ENCODE measurements at regions not wholly inside any gene's neighbourhood (a gene's known extent, or its start where the extent isn't known, plus 50 kb on each side); places are given as distances from the start of the nearest gene placed in this dataset.
A peak's percentile ranks its signal among the peaks of the same experiment; 100 is the strongest.

DNA sequence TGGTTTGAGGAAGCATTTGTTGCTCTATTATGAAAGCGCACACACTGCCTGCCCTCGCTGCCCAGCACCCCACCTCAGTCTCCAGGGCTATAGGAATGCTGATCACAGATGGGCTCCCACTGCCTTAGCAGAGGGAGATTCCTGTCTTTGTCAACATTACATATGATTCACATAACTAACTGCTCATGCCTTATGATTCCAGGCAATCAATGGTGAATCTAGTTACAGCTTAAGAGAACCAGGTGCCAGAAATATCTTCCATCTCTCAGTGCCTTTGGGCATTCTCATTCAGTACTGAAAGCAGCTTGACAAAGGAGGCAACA is 458.9 kb upstream of the C9orf72 start:
- no peak overlapping the region for H2BK5ac ChIP-seq (ENCODE audit: low read depth, low read length)
- H3K56ac ChIP-seq (replicated peaks; ENCODE audit: insufficient read length, low read depth, low read length), result no peak overlapping the region
- H3K9me3 ChIP-seq (ENCODE audit: insufficient read depth in 2 of 2, low read depth in 1 of 2, low read length in 1 of 2), result no peaks in the 10 kb centered on the region
- 0 out of 2 replicates have a peak, but pooled peaks have one; percentile 5 for TF ChIP-seq TEAD4 (IDR thresholded peaks at IDR 0.05; ENCODE audit: low read depth, low read length)
- TF ChIP-seq, protein P1, sequence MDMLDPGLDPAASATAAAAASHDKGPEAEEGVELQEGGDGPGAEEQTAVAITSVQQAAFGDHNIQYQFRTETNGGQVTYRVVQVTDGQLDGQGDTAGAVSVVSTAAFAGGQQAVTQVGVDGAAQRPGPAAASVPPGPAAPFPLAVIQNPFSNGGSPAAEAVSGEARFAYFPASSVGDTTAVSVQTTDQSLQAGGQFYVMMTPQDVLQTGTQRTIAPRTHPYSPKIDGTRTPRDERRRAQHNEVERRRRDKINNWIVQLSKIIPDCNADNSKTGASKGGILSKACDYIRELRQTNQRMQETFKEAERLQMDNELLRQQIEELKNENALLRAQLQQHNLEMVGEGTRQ (IDR thresholded peaks at IDR 0.05; ENCODE audit: low read length), result no peak
- H2BK15ac ChIP-seq (ENCODE audit: low read length), result no peak overlapping the region
- peak overlapping the region; percentile 54; the same call in 1 of the 2 replicates for H2BK12ac ChIP-seq (ENCODE audit: low read depth, low read length)
- no peak for DNase-seq (ENCODE audit: low read depth in 1 of 2, low spot score in 2 of 2)
- 0 out of 2 replicates have a peak overlapping the region, but pooled peaks have one; percentile 6 for H2AFZ ChIP-seq (ENCODE audit: low read length)
- no peak overlapping the region for H3K9ac ChIP-seq (replicated peaks in 1 of 4; ENCODE audit: extremely low read depth in 1 of 4, low read depth in 3 of 4, low read length in 3 of 4)
- H3K79me2 ChIP-seq (ENCODE audit: control insufficient read depth in 1 of 2, insufficient read depth in 2 of 2, low read length in 2 of 2), result no peaks in the 10 kb centered on the region
- no peak overlapping the region for H2BK20ac ChIP-seq (ENCODE audit: low read length)
- FAIRE-seq, result no peak
- no peak overlapping the region for H3K4me3 ChIP-seq (ENCODE audit: extremely low read depth in 1 of 4, insufficient read depth in 2 of 4, low read depth in 3 of 4, low read length in 4 of 4)
- H2BK120ac ChIP-seq (replicated peaks; ENCODE audit: low read depth, low read length), result no peak overlapping the region
- H2AK5ac ChIP-seq (ENCODE audit: low read depth, low read length), result no peak overlapping the region
- no peak overlapping the region for H3K27ac ChIP-seq (ENCODE audit: low read depth, low read length)
- peak overlapping the region; percentile 62; the same call in 1 of the 2 replicates for H3K18ac ChIP-seq (ENCODE audit: extremely low read depth, low read length)
- H3K4me2 ChIP-seq (ENCODE audit: insufficient read depth in 1 of 2, low read depth in 2 of 2, low read length in 2 of 2), result peak overlapping the region; percentile 15 to 22; a peak in 1 of 4 replicates
- no peak overlapping the region for H4K91ac ChIP-seq (replicated peaks; ENCODE audit: insufficient read length, low read length)
- H3K4me1 ChIP-seq (replicated peaks in 1 of 4; ENCODE audit: control insufficient read depth in 3 of 4, insufficient read depth in 4 of 4, low read length in 3 of 4), result peaks cover 0 to 12% (median 6%) of the 10 kb centered on the region in 4 experiments; a peak in 5 of 7 replicates
- ChIA-PET POLR2A (ENCODE audit: partially characterized antibody) (no interaction called here), CTCF (ENCODE audit: partially characterized antibody) (interaction anchor here (0.7 kb wide), 1 partner anchor 27 kb away, joined by 3 read pairs; no protein-coding TSS in a partner anchor)
- no peak overlapping the region for H4K5ac ChIP-seq (ENCODE audit: insufficient read length, low read depth, low read length)
- WGBS, 2 experiments (ENCODE audit: extremely low coverage in 1 of 2, insufficient coverage in 1 of 2, insufficient read length in 1 of 2, insufficient replicate concordance in 2 of 2, low coverage in 1 of 2, low lambda C conversion rate in 2 of 2, missing lambda C conversion rate in 1 of 2), result 76% methylated on average over 2 of the region's 2 CpGs; no CpG with 5 or more reads in 1 of the 2 experiments
- H4K20me1 ChIP-seq (replicated peaks in 1 of 2; ENCODE audit: control insufficient read depth in 1 of 2, insufficient read depth in 2 of 2, low read length in 2 of 2), result no peaks in the 10 kb centered on the region
- H3K4ac ChIP-seq (replicated peaks; ENCODE audit: insufficient read length, low read depth, low read length), result no peak overlapping the region
- no peak overlapping the region for H3K14ac ChIP-seq (ENCODE audit: insufficient read length)
- no peak overlapping the region for H4K8ac ChIP-seq (ENCODE audit: extremely low read depth, insufficient read depth, low read length)
- H3K79me1 ChIP-seq (ENCODE audit: low read depth, low read length), result no peaks in the 10 kb centered on the region
- no peaks in the 10 kb centered on the region for H3K23me2 ChIP-seq (ENCODE audit: low read depth, low read length)
- no peaks in the 10 kb centered on the region for H3K36me3 ChIP-seq (ENCODE audit: control insufficient read depth in 2 of 4, insufficient read depth in 4 of 4, low read length in 3 of 4)
- H3K23ac ChIP-seq (ENCODE audit: insufficient read length), result no peak overlapping the region
- H3K27me3 ChIP-seq (replicated peaks in 1 of 4; ENCODE audit: control insufficient read depth in 3 of 4, extremely low read depth in 1 of 4, insufficient read depth in 3 of 4, low read length in 3 of 4), result no peaks in the 10 kb centered on the region
